HepG2 (cell line): ENCODE measurements at regions not wholly inside any gene's neighbourhood (a gene's known extent, or its start where the extent isn't known, plus 50 kb on each side); places are given as distances from the start of the nearest gene placed in this dataset.
A peak's percentile ranks its signal among the peaks of the same experiment; 100 is the strongest.

Experiments used
- ARNT2 ChIP-seq: sonication (generic); formaldehyde crosslinking; IDR thresholded peaks from 2 replicates; pipeline ENCODE4 v1.8.0; 2022; ENCODE audit warnings: mild to moderate bottlenecking, low read depth, missing genetic modification reagents, moderate library complexity
- DNMT3B ChIP-seq: conservative IDR thresholded peaks from 2 replicates; pipeline ENCODE4 v1.6.1; 2016; ENCODE audit warnings: missing biosample characterization, control low read depth
- ISL2 ChIP-seq: sonication (generic); formaldehyde crosslinking; IDR thresholded peaks from 2 replicates; pipeline ENCODE4 v1.5.0; 2020; ENCODE audit warnings: missing genetic modification reagents
- KLF12 ChIP-seq: sonication (generic); formaldehyde crosslinking; IDR thresholded peaks from 2 replicates; pipeline ENCODE4 v1.4.0; 2020; ENCODE audit warnings: missing genetic modification reagents, borderline replicate concordance
- NFKB2 ChIP-seq: sonication (generic); formaldehyde crosslinking; IDR thresholded peaks from 2 replicates; pipeline ENCODE4 v1.4.0; 2020; ENCODE audit warnings: missing genetic modification reagents, borderline replicate concordance
- NRL ChIP-seq: sonication (generic); formaldehyde crosslinking; IDR thresholded peaks from 2 replicates; pipeline ENCODE4 v1.5.0; 2020; ENCODE audit warnings: missing genetic modification reagents, mild to moderate bottlenecking, moderate library complexity, borderline replicate concordance
- POLR2A ChIP-seq, 2 experiments: IDR thresholded peaks; 2 replicates each; pipeline ENCODE4 v1.6.1; 2011; ENCODE audit warnings: low read depth in 2 of 2, low read length in 2 of 2, mild to moderate bottlenecking in 1 of 2, moderate library complexity in 1 of 2; ENCODE audit not compliant: insufficient read depth in 1 of 2
- PRDM15 ChIP-seq: sonication (generic); formaldehyde crosslinking; IDR thresholded peaks from 2 replicates; pipeline ENCODE4 v1.4.0; 2020; ENCODE audit warnings: missing genetic modification reagents
- RNF219 ChIP-seq: sonication (generic); formaldehyde crosslinking; IDR thresholded peaks from 2 replicates; pipeline ENCODE4 v1.5.0; 2020; ENCODE audit warnings: mild to moderate bottlenecking, missing genetic modification reagents
- SNRNP70 ChIP-seq: fragments of 200-400 bp; formaldehyde crosslinking; IDR thresholded peaks from 2 replicates; pipeline ENCODE4 v1.6.1; 2017; ENCODE audit warnings: mild to moderate bottlenecking, low read depth, low read length, moderate library complexity
- SOX6 ChIP-seq, 2 experiments: fragments of 450-650 bp in 1 of 2; sonication (generic) in 1 of 2; formaldehyde crosslinking in 1 of 2; IDR thresholded peaks; 2 replicates each; pipeline versions ENCODE4 v1.4.0 to v1.6.1; 2017 to 2020; ENCODE audit warnings: antibody characterized with exemption in 1 of 2, mild to moderate bottlenecking in 1 of 2, missing genetic modification reagents in 1 of 2
- SP5 ChIP-seq: IDR thresholded peaks from 2 replicates; pipeline ENCODE4 v1.6.1; 2016; ENCODE audit warnings: low read depth, borderline replicate concordance
- TCF7 ChIP-seq: sonication (generic); IDR thresholded peaks from 2 replicates; pipeline ENCODE4 v1.6.1; 2016; ENCODE audit warnings: antibody characterized with exemption, low read depth
- ZFP82 ChIP-seq: sonication (generic); formaldehyde crosslinking; IDR thresholded peaks from 2 replicates; pipeline ENCODE4 v1.5.1; 2020; ENCODE audit warnings: mild to moderate bottlenecking, missing genetic modification reagents, borderline replicate concordance
- ZNF333 ChIP-seq: sonication (generic); formaldehyde crosslinking; IDR thresholded peaks from 2 replicates; pipeline ENCODE4 v1.4.0; 2020; ENCODE audit warnings: mild to moderate bottlenecking, missing genetic modification reagents, borderline replicate concordance
- ZNF562 ChIP-seq: sonication (generic); formaldehyde crosslinking; IDR thresholded peaks from 2 replicates; pipeline ENCODE4 v1.8.0; 2022; ENCODE audit warnings: missing genetic modification reagents, borderline replicate concordance
- ZNF567 ChIP-seq: sonication (generic); formaldehyde crosslinking; IDR thresholded peaks from 2 replicates; pipeline ENCODE4 v1.8.1; 2023; ENCODE audit warnings: mild to moderate bottlenecking, missing genetic modification reagents, borderline replicate concordance
- ZNF724P ChIP-seq: sonication (generic); formaldehyde crosslinking; IDR thresholded peaks from 2 replicates; pipeline ENCODE4 v1.8.0; 2022; ENCODE audit warnings: missing genetic modification reagents, borderline replicate concordance
- ZNF816 ChIP-seq: sonication (generic); formaldehyde crosslinking; IDR thresholded peaks from 2 replicates; pipeline ENCODE4 v1.8.0; 2022; ENCODE audit warnings: missing genetic modification reagents, mild to moderate bottlenecking, borderline replicate concordance

- TF ChIP-seq SNRNP70 (no peak), TCF7 (no peak), KLF12 (peak; percentile 23; the same call in 1 of the 2 replicates), ZNF724P (CRISPR knock-in tag) (no peak), ZNF333 (CRISPR knock-in tag) (peak; percentile 63; the same call in 1 of the 2 replicates), NRL (CRISPR knock-in tag) (peak; percentile 23; the same call in 1 of the 2 replicates), ZNF562 (no peak), SOX6 (IDR thresholded peaks at IDR 0.05) (no peak), SOX6 (CRISPR knock-in tag; IDR thresholded peaks at IDR 0.05) (peak; percentile 38), PRDM15 (CRISPR knock-in tag) (no peak), ZFP82 (CRISPR knock-in tag) (no peak), ARNT2 (CRISPR knock-in tag) (no peak), POLR2A (IDR thresholded peaks at IDR 0.05; ENCODE audit: insufficient read depth in 1 of 2, low read depth in 2 of 2, low read length in 2 of 2) (peak; percentile 56 to 71), ZNF567 (no peak), ISL2 (CRISPR knock-in tag) (no peak), NFKB2 (peak; percentile 54; the same call in 1 of the 2 replicates), ZNF816 (no peak), DNMT3B (CRISPR knock-in tag) (no peak), SP5 (CRISPR knock-in tag) (no peak), RNF219 (no peak)
These were observed 202.1 kb upstream of the NFE2L3 start (continued) for GRCh38 chr7:25949736-25950487.
